GM21576 (cell line): ENCODE measurements at regions not wholly inside any gene's neighbourhood (a gene's known extent, or its start where the extent isn't known, plus 50 kb on each side); places are given as distances from the start of the nearest gene placed in this dataset.

Experiments used
- ATAC-seq: cut with Tn5 transposase; IDR thresholded peaks from one replicate; pipeline ENCODE4 v1.9.1; 2021; ENCODE audit warnings: mild to moderate bottlenecking, moderate library complexity; ENCODE audit not compliant: unreplicated experiment

- no peak for ATAC-seq
These were observed 665.1 kb downstream of the CCSER2 start for GRCh38 chr10:84993251-84994035.

GRCh38 chr10:84994722-84995121, 666.3 kb downstream of the CCSER2 start:
- ATAC-seq: no peak

GRCh38 chr10:84996580-84996979, 668.2 kb downstream of the CCSER2 start:
- no peak for ATAC-seq

DNA sequence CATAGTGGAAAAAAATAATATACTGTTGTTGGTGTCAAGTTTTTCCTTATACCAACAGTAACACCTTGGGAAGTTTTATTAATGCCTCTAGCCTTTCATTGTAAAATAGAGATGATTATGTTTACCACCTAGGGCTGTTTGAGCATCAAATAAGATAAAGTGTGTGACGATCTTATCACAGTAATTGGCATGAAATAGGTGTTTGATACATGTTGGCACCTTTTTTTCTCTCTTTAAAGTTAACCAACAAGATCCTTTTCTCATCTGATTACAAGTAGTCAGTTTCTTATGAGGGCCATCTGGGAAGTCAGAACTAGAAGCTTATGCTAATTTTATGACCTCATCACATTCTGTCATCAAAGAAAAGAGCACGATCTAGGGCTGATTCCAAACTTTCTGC, 669.5 kb downstream of the CCSER2 start:
- ATAC-seq: no peak

- ATAC-seq: no peak
These were observed 671.5 kb downstream of the CCSER2 start for GRCh38 chr10:84999929-85000328.

GRCh38 chr10:85003083-85003482, 674.7 kb downstream of the CCSER2 start:
- no peak for ATAC-seq

GRCh38 chr10:85008488-85009184, 680.2 kb downstream of the CCSER2 start:
- ATAC-seq: no peak

DNA sequence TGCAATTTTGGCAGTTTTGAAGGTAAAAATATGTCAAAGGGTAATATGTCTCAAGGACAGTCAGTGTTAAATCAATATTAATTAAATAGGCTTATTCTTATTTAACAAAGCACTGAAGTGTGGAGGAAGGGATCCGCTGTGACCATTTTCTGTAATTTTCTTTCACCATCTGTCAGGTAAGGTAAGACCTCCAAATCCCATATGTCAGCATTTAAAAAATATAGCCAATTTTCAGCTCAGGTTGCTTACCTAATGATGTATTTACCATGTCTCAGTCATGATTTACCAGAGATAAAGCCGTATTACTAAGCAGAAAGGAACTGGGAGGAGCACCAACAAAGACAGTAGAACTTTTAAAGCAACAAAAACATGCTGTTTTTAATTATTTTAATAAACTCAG, 683.9 kb downstream of the CCSER2 start:
- ATAC-seq: no peak

DNA sequence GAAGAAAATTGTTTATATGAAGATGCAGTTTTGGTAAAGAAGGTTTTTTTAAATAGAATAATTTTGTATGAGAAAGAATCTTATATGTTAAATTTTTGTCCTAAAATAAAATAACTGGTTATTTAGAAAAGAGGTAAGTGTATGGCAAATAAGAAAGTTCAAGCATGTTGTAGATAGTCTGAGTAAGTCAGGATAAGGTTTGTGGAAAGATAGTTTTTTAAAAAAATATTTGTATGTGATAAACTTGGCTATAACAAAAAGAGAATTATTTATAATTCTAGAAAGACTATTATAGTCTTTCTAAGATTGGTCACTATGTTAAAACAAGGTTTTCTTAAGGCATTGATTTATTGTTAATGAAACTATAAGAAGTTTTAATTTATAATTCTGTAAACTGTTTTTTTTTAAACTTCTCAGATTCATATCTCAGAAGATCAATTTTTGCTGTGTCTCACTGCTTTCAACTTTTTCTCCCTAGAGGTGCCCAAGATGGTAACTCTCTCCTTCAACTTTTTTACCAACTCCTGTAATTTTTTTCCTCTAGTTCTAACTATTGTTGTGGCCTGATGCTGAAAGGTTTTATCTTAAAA, 698.6 kb downstream of the CCSER2 start:
- no peak for ATAC-seq

- ATAC-seq: no peak
These were observed 704.6 kb downstream of the CCSER2 start for GRCh38 chr10:85032981-85033380.

GRCh38 chr10:85036661-85037060, 708.3 kb downstream of the CCSER2 start:
- no peak for ATAC-seq

GRCh38 chr10:85039311-85039710, 710.9 kb downstream of the CCSER2 start:
- ATAC-seq: no peak

DNA sequence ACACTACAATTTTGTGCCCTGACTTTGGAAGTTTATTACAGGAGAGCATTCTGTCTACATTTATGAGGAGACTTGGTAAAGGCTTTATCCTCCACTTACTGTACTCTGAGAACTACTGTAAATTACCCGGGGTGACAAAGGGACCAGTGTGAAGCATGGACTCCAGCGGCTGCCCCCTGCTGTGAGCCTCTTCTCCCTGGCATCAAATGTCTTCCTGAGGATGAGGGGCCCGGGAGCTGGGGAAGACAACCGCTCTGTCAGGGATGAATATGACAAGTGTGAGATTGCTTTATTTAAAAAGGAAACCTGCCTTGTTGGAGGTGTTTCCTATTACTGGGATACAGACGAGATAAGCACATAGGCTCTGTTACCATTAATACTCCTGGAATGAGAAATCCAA, 714.8 kb downstream of the CCSER2 start:
- ATAC-seq: no peak

DNA sequence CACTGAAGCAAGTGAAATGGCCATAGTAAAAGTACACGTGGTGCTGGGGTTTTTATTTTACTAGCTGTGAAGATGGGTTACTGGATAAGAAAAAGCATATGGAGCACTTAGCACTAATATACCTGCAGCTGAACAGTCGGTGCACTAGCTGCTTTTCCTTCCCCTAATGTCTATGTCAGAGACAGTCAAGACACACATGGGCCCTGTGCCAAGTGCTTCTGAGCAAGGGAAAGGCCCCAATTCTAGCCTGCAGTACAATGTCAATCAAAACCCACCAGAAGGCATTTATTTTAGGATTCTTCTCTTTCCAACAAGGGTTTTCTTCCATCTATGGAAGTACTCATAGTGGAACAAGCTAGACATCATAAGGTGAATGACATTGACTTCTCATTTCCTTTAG, 716.7 kb downstream of the CCSER2 start:
- no peak for ATAC-seq

- no peak for ATAC-seq
These were observed 718.9 kb downstream of the CCSER2 start for GRCh38 chr10:85047170-85047834.

GRCh38 chr10:85047979-85048378, 719.6 kb downstream of the CCSER2 start:
- ATAC-seq: no peak

- no peak for ATAC-seq
These were observed 720.3 kb downstream of the CCSER2 start for GRCh38 chr10:85048644-85049043.

- no peak for ATAC-seq
These were observed 732.6 kb downstream of the CCSER2 start for GRCh38 chr10:85060944-85061343.

DNA sequence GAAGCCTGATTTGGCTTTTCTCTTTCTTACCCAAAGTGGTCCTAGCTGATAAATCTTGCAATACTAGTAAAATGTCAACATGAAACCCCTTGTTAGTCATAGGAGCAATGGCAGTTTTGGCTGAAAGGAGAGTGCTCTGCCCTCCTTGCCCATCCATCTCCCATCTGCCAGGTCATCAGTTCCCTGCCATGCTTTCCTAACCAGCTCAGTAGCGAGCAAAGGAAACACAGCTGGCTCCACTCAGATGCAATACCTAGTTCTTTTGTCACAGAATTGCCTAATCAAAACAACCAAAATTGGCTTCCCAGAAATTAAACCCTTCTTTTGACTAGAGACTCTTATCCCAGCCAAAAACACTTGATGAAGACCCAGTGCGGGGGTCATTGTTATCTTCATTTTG, 733.0 kb downstream of the CCSER2 start:
- ATAC-seq: no peak

GRCh38 chr10:85067955-85068354, 739.6 kb downstream of the CCSER2 start:
- ATAC-seq: no peak

GRCh38 chr10:85080934-85081333, 752.5 kb downstream of the CCSER2 start:
- ATAC-seq: no peak
